Colonic mucosa (tissue), 4 donors: ENCODE measurements at regions not wholly inside any gene's neighbourhood (a gene's known extent, or its start where the extent isn't known, plus 50 kb on each side); places are given as distances from the start of the nearest gene placed in this dataset.

ENCODE experiments used
- DNase-seq: peaks from one replicate; pipeline ENCODE4 v3.0.0-alpha.2; 2020
- H3K27ac ChIP-seq: fragments of 200-600 bp; one replicate; pipeline ENCODE4 v1.8.0; 2021
- H3K27me3 ChIP-seq: fragments of 200-600 bp; one replicate; pipeline ENCODE4 v1.8.0; 2021
- H3K36me3 ChIP-seq: fragments of 200-600 bp; one replicate; pipeline ENCODE4 v1.8.0; 2021
- H3K4me1 ChIP-seq: fragments of 200-600 bp; one replicate; pipeline ENCODE4 v1.8.0; 2021; ENCODE audit warnings: mild to moderate bottlenecking
- H3K4me3 ChIP-seq: fragments of 200-600 bp; one replicate; pipeline ENCODE4 v1.8.0; 2021
- H3K9ac ChIP-seq, 2 donors: one replicate each; pipeline ENCODE4 v1.7.0; 2013; ENCODE audit warnings: control low read depth in 2 of 2, low read depth in 2 of 2, low read length in 2 of 2
- H3K9me3 ChIP-seq: fragments of 200-600 bp; one replicate; pipeline ENCODE4 v1.8.0; 2021
- CTCF ChIP-seq: fragments of 200-600 bp; IDR thresholded peaks from one replicate; pipeline ENCODE4 v1.8.0; 2022; ENCODE audit warnings: antibody characterized with exemption, mild to moderate bottlenecking
- intact Hi-C: fragments of 100-400 bp; cut with DNase I; formaldehyde crosslinking; loops from one replicate; pipeline ENCODE4 v1.14.1; 2022
- donor health status: healthy.
- donor health status: DM: no; HTN: no; CAD: no.
- donor health status: DM: no; HTN: no; CAD: no.

GRCh38 chr5:77853353-77853907 lies 77.3 kb upstream of the TBCA start:
- DNase-seq = no peak
- H3K9ac ChIP-seq = no peak overlapping the region
- intact Hi-C loops = no loop called here
- H3K27me3 ChIP-seq = peaks cover 9% of the 10 kb centered on the region
- H3K36me3 ChIP-seq = no peaks in the 10 kb centered on the region
- no peaks in the 10 kb centered on the region for H3K9me3 ChIP-seq
- H3K4me1 ChIP-seq = no peaks in the 10 kb centered on the region
- no peak overlapping the region for H3K27ac ChIP-seq
- no peak overlapping the region for H3K4me3 ChIP-seq
- no peak for TF ChIP-seq CTCF

DNA sequence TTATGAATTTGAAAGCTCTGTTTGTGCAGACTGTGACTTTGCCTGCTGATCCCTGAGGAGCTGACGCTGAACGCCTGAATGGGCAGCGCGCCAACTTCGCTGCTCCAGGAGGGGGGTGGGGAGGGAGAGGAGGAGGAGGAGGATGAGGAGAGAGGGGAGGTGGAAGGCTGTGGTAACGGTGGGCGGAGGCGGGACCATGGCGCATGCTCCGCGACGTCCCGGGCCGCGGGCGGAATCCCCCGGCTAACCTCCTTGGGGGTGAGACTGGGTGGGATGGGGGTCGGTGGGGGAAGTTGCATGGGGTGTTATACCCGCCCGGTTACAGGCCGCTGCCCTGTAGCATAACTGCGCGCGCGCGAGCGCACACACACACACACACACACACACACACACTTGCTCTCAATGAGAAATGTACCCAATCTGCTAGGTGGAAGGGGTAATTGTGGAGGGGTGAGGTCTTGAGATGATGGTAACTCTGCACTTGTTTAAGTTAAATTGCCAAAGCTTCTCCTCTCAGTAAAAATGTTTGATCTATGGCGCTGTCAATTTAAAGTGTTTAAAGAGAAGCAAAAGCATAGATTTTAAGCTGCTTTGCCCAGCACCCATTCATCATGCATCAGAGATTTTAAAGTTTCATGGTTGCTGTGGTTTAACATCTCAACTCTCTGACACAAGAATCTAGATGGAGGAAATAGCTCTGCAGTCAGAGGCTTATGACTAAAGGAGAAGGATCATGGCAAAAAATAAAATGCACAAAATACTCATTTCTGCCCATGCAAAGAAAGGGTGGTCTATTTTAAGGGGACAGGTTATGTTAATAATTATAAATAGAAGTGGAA lies 76.6 kb upstream of the TBCA start:
- Histone ChIP-seq H3K4me1 (no peaks in the 10 kb centered on the region), H3K9me3 (no peaks in the 10 kb centered on the region), H3K4me3 (peak overlapping the region; percentile 32), H3K27me3 (peaks cover 9% of the 10 kb centered on the region), H3K9ac (no peak overlapping the region), H3K36me3 (no peaks in the 10 kb centered on the region), H3K27ac (no peak overlapping the region)
- no peak for TF ChIP-seq CTCF
- DNase-seq = peak; percentile 58
- intact Hi-C loops = no loop called here

DNA sequence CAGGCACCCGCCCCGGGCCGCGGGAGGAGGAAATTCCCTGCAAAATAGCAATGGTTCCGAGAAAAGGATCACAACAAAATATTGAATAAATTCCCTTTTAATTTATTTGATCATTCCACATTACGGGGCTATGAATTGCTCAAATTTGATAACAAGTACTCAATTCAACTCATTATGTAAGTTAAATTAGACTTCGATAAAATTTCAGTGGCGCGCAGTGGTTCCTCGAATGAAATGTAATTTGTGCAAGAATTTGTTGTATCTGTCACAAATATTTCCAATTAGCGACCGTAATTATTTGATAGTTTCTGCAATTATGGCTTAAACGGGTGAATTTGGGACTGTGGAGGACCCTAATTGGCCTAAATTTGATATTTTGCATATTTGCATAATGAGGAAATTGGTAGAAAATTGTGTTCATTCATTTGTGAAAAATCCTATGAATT lies 76.0 kb upstream of the TBCA start:
- no peaks in the 10 kb centered on the region for H3K36me3 ChIP-seq
- no peak for TF ChIP-seq CTCF
- H3K4me3 ChIP-seq = peak overlapping the region; percentile 32
- no peak for DNase-seq
- H3K9me3 ChIP-seq = no peaks in the 10 kb centered on the region
- intact Hi-C loops = no loop called here
- H3K27ac ChIP-seq = no peak overlapping the region
- no peaks in the 10 kb centered on the region for H3K4me1 ChIP-seq
- H3K9ac ChIP-seq = no peak overlapping the region
- peaks cover 9% of the 10 kb centered on the region for H3K27me3 ChIP-seq

- Histone ChIP-seq H3K4me1 (no peaks in the 10 kb centered on the region), H3K27me3 (peaks cover 9% of the 10 kb centered on the region), H3K36me3 (no peaks in the 10 kb centered on the region), H3K9ac (peak overlapping the region in 1 of 2 donors; percentile 19), H3K9me3 (no peaks in the 10 kb centered on the region), H3K27ac (no peak overlapping the region), H3K4me3 (peak overlapping the region; percentile 32)
- intact Hi-C loops = no loop called here
- no peak for TF ChIP-seq CTCF
- DNase-seq = no peak
These were observed 75.3 kb upstream of the TBCA start for GRCh38 chr5:77851176-77852067.

- no peak for DNase-seq
- Histone ChIP-seq H3K36me3 (no peaks in the 10 kb centered on the region), H3K4me3 (peak overlapping the region; percentile 32), H3K27ac (no peak overlapping the region), H3K9ac (peak overlapping the region in 1 of 2 donors; percentile 19), H3K9me3 (no peaks in the 10 kb centered on the region), H3K27me3 (peaks cover 11% of the 10 kb centered on the region), H3K4me1 (no peaks in the 10 kb centered on the region)
- no peak for TF ChIP-seq CTCF
- intact Hi-C loops = no loop called here
These were observed 74.5 kb upstream of the TBCA start for GRCh38 chr5:77850536-77851175.
